Fibroblast of peridontal ligament (primary cell): ENCODE measurements at regions not wholly inside any gene's neighbourhood (a gene's known extent, or its start where the extent isn't known, plus 50 kb on each side); places are given as distances from the start of the nearest gene placed in this dataset.
"Not testable (repeated sequence)": the region's sequence is repeated elsewhere in the genome, so short reads cannot be mapped to it uniquely, and the experiment has no call there.

Experiments used
- DNase-seq: peaks from one replicate; pipeline ENCODE4 v3.0.0-alpha.2; 2010; ENCODE audit errors: extremely low read depth

DNA sequence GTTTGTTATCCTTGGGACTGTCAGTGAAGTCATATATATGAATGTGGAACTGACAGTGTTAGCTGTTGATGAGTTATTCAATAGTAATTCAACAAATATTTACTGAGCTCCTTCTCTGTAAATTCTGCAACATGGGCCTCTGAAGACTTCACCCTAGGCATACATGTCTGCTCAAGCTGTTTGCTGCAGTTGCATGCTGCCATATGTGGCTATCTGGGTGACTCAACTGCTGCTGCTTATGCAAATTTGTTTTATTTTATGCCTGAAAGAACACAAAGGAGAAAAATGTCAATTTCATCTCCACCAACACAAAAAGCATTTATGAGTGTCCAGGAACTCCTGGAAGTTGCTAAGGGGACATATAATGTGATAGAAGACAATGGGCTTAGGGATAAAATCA is 417.6 kb downstream of the AASDHPPT start:
- DNase-seq: peak; percentile 27

DNA sequence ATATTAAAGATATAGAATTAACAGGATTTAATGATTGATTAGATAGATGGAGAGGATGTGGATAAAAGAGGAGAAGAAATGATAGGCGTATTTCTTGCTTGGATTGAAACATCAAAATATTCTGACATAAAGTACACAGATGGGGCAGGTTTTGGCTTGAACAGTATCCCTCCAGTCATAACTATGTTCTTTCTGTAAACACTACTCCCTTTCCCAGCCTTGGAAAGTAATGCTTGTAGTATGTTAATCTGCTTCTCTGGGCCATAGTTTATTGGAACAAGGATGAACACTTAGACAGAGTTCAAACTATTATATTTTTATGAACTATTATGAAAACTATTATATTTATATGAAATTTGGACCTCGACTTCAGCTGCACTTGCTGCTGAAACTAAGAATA is 419.2 kb downstream of the AASDHPPT start:
- peak; percentile 75 for DNase-seq

DNA sequence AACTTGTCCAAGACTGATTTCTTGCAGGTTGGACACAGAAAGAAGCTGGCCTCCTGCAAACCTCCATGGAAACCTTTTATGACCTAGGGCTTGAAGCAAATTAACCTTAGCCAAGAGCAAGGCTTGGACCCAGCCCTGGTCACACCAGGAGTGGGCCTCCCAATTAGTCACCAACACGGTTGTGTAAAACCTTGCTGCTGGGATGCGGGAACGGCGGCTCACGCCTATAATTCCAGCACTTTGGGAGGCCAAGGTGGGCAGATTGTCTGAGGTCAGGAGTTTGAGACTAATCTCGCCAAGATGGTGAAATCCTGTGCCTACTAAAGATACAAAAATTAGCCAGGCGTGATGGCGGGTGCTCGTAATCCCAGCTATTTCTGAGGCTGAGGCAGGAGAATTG is 419.9 kb downstream of the AASDHPPT start:
- no peak for DNase-seq

DNA sequence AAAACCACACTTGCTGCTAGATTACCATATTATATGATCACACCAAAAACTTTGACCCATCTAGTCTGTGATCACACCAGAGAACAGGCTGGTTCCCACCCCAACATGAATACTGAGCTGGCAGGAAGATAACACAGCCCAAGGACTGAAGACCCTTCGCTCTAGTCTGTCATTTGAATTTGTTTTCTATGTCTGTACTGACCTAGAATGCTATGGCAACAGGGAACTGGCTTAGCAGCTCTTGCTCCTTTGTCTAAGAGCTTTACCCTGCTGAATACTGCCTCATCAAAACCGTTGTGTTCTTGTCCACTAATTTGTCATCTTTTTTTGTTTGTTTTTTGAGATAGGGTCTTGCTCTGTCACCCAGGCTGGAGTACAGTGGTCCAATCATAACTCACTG is 420.4 kb downstream of the AASDHPPT start:
- no peak for DNase-seq

DNA sequence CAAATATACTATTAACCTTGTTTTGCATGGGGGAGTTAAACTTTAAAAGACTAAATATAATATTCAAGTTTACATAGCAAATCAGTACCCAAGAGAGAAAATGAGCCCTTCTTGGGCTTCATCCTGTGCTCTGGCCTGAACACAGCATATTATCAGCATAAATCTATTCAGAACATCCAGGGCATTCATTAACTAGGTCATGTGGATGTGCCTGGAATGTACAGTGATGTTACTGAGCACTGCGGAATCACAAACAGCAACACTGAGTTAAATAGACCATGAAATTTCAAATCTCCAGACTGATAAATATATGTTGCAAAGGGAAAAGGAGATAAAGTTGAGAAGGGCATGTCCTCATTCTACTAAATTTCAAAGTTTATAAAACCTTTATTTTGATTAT is 426.4 kb downstream of the AASDHPPT start:
- no peak for DNase-seq

DNA sequence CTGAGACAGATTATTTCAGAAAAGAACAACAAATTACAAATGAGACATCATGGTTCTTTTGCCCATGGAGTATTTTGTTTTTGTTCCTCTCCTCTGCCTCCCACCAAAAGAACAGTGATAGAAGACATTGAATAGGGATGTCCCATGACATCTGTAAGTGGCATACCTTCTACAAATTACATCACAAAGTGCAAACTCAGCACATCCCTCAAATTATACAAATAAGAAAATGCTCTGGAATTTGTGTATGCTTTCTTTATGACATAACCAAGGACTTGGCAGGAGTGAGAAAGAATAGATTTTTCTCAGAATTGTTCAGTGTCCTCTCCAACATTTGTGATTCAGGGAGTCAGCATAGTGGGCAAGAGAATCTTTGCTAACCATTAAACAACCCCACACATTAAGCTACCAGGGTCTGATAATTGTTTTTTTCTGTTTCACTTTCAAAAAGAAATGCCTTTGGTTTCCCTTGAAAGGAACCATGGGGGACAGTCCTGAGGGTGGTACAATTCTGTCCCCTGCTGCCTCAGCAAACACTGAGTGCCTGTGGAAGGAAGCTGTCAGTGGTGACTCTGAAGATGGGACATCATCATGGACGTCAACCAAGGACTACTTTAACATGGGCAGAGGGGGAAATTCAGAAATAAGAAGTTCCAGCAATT is 430.3 kb downstream of the AASDHPPT start:
- peak; percentile 26 for DNase-seq

DNA sequence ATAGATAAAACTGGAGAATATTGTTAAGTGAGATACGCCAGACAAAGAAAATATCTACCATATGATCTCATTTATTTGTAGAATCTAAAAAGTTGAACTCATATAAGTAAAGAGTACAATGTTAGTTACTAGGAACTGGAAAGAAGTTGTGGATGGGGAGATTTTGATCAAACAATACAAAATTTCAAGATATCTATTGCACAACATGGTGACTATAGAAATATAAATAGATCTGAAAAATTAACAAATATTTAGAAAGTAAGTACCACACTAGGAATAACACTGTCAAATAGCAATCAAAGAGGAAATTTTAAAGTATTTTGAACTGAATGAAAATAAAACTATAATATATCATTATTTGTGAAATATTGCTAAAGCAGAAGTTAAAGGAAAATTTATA is 437.2 kb downstream of the AASDHPPT start:
- DNase-seq: no peak

DNA sequence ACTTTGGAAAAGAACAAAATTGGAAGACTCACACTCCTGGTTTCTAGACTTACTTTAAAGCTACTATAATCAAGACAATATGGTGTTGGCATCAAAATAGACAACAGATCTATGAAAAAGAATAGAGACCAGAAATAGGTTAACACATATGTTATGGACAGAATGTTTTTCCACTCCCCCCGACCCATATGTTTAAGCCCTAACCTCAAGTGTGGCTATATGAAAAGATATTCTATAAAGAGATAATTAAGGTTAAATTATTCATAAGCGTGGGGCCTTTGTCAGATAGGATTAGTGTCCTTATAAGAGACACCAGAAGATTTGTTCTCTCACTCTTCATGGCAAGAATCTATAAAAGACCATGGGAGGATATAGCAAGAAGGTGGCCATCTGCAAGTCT is 440.0 kb downstream of the AASDHPPT start:
- no peak for DNase-seq

DNA sequence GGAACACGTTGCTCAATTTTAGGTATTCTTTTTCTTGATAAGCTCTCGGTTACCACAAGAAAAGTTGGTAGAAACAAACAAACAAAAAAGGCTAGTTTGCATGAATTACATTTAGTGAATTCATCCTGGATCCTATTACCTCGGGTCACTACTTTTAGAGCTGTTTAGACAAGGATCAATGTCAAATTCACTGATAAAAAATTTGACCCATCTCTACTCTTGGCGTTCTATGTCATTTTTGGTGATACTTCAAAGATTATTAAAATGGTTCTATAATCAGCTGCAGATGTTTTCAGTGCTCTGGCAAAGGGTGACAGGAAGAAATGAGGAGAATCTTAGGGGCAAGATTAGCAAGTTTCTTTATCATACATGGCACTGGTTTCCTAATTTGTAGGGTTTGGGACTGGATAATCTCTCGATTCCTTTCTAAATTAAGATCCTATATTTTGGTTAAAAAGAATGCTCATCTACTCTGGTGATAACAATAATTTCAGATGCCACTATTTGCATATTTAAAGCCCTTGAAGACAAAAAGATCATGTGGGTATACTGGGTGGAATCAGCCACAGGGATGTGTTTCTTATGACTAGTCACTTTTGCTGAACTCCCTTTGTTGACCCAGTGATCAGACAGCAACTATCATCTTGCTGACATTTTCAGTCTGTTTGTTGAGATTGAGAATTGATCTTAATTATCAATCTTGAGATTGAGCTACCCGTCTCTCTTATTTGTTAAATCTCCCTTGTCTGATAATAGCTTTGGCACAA is 442.9 kb downstream of the AASDHPPT start:
- no peak for DNase-seq

DNA sequence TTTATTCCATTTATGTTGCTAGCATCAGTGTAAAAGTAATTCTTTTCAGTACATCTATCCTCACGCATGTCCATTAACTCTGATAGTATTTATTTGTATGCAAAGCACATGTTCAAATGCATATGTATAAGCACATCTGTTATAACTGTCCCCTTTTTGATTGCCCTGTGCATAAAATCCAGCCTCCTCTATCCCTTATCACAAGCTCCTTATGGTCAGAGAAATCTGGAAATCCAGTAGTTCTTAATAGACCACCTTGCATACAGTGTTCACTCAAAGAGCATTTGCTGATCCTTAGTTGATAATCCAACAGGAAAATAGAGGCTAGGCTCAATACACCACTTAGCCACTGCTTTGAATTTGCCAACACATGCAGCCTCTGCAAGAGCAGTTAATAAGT is 443.5 kb downstream of the AASDHPPT start:
- DNase-seq: no peak

DNA sequence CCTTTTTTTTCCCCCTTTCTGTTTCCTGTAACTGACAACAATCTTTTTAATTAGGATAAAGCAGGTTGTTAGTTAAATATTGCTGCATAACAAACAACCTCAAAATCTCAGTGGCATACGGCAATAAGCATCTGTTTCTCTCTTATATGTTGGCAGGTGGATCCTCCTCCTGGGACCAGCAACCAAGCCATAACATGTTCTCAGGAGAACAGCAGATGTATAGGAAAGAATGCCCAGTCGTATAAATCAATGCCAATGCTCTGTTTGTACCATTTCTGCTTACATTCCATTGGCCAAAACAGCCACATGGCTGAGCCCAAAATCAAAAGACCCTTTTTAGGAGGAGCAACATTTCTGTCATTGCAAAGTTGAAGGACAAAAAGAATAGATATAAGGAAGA is 445.7 kb downstream of the AASDHPPT start:
- DNase-seq: no peak

DNA sequence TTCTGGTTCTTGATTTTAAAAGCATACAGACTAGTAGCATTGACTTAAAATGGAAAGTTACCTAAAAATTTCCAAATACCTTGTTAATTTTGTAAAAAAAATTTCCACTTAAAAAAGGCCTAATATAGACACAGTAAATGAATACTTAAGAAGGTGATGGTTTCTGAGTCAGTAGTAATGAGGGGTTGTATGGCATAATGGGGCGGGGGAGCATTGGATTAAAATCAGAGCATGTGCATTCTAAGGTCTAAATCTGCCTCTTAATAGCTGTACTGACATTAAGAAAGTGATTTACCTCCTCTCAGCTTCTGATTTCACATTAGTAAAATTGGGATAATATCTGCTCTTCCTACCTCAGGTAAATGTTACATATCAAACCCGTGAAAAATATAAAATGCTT is 446.5 kb downstream of the AASDHPPT start:
- DNase-seq: no peak

DNA sequence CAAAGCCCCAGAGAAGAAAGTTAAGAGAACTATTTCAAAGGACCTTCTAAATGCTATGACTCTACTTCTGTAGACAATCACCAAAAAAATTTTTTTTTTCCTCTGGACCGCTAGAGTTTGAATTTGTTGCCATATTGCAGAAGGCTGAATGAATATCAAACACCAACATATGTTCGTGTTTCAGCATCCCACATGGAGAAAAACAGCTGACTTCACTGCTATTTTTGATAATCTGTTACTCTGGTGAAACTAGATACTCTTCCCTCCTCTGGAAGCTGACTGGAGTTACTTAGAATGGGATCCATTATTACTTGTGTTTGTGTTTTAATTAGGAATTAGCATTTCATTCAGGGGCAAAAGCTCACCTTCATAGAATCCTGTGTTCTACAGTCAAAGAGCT is 447.0 kb downstream of the AASDHPPT start:
- peak; percentile 39 for DNase-seq

DNA sequence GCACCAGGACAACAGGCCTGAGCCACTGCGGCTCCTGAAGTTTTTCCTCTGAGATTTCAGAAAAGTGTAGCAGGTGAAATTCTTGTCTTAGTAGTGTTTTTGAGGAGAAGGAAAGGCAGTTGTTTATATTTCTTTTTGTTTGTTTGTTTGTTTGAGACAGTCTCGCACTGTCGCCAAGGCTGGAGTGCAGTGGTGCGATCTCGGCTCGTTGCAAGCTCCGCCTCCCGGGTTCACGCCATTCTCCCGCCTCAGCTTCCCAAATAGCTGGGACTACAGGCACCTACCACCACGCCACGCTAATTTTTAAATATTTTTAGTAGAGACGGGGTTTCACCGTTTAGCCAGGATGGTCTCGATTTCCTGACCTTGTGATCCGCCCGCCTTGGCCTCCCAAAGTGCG is 454.2 kb downstream of the AASDHPPT start:
- not testable (repeated sequence) for DNase-seq

DNA sequence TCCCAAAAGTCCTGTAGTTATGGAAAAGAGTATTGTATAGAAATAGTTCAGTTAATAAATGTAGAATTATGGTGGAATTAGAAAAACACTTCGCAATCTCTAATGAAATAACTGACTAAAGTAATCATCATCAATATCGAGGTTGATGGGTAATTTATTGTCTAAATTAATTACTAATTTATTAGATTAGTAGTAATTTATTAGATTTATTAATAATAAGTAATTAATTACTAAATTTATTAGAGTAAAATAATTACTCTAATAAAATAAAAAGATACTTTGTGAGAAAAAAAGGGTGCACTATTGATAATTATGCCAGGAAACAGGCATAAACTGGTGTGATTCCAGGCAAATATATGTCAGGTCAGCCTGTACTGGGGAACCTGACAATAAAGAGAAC is 455.6 kb downstream of the AASDHPPT start:
- DNase-seq: no peak

DNA sequence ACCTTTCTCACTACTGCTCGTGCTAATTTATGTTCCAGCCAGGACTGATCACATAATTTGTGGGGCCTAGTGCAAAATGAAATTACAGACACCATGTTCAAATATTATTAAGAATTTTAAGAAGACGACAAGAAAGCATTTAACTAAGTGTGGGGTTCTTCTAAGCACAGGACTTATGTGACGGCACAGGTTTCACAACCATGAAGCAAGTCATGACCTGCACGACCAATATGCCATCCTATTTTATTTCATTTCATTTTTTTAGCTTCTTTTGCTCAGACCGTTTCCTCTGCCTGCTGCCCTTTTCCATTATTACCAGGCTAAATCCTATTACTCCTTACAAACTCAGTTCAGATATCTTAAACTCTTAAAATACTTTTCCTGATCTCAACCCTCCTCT is 462.5 kb downstream of the AASDHPPT start:
- DNase-seq: no peak

DNA sequence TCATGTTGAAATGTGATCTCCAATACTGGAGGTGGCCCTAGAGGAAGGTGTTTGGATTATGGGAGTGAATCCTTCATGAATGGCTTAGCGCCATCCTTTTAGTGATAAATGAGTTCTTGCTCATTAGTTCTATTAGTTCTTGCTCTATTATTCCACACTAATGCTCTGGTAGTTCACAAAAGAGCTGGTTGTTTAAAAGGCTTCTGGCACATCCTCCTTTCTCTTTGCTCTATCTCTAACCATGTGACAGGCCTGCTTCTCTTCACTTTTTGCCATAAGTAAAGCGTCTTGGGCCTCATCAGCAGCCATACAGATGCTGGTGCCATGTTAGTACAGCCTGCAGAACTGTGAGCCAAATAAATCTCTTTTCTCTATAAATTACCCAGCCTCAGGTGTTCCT is 469.9 kb downstream of the GUCY1A2 start:
- no peak for DNase-seq

DNA sequence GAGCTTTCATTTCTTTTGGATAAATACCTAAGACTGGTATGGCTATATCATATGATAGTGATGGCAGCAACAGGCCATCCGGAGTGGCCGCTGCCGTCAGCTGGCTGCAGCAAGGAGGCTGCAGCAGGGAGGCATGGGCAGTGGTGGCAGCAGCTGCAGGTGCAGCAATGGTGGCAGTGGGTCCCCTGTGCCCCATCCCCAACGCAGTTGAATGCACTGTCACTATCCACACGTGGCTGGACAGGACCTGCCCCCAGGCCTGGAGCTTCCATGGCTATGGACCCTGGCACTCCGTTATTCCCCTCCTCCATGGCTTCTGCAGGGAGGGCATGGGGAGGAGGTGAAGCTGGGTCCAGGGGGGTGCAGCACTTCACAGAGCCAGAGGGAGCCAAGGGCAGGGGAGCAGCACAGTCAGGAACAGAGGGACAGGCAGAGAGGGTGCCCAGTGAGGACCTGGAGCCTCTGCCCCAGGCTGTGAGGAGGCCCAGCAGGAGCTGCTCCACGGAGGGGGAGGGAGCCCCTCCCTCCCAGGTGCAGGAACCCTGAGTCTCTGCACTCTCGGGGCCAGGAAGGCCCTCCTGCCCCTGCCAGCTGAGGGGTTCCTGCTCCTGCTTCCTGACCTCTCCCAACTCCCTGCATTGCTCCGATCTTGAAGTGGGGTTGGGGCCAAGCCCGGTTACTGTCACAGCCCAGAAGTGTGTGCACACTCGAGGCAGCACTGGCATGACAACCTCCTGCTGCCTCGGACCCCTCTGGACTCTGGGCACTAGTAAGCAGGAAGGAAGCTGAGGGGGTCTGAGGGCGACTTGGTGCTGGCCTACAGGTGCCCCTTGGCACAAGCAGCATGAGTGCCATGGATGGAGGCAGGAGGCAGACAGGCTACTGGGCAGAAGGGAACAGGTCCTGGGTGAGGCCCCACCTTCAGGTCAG is 466.3 kb downstream of the GUCY1A2 start:
- DNase-seq: no peak

DNA sequence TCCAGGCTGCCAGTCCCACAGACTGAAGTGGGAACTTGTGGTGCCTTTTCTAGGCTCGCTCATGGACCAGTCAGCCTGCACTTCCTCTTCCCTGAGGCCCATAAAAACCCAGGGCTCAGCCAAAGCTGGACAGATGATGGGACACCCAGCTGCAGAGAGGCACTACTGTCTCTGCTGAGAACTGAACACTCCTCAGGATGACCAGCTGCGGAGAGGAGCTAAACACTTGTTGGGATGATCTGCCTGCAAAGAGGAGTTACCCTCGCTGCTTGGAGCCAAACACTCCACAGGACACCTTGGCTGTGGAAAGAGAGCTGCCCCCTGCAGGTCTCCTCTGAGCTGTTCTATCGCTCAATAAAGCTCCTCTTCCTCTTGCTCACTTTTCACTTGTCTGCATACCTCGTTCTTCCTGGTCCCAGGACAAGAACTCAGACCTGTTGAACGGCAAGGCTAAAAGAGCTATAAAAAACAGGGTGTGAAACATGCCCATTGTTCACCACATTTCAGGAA is 465.5 kb downstream of the GUCY1A2 start:
- no peak for DNase-seq

DNA sequence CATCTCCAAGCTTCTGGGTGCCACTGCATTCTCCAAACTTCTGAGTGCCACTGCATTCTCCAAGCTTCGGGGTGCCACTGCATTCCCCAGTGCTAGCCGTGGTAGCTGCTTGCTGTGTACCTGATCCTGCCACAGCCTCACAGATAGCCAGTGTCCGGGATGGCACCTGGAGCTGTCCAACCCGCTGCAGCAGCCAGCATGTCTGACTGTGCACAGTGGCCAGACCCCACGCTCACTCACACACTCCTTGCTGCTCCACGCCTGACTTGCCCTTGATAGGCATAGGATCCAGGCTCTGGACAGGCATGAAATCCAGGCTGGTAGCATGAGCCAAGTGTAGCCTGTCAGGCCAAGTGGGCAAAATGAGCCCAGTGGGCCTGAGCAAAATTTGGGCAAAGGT is 465.0 kb downstream of the GUCY1A2 start:
- DNase-seq: no peak

DNA sequence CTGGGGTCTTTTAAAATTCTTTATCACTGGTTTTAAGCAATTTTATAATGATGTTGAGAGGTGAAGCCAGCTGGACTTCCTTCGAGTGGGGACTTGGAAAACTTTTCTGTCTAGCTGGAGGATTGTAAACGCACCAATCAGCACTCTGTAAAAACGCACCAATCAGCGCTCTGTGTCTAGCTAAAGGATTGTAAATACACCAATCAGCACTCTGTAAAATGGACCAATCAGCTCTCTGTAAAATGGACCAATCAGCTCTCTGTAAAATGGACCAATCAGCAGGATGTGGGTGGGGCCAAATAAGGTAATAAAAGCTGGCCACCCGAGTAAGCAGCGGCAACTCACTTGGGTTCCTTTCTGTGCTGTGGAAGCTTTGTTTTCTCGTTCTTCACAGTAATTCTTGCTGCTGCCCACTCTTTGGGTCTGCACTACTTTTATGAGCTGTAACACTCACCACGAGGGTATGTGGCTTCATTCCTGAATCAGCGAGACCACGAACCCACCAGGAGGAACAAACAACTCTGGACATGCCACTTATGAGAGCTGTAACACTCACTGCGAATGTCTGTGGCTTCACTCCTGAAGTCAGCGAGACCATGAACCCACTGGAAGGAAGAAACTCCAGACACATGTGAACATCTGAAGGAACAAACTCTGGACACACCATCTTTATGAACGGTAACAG is 462.6 kb downstream of the GUCY1A2 start:
- DNase-seq: not testable (repeated sequence)

DNA sequence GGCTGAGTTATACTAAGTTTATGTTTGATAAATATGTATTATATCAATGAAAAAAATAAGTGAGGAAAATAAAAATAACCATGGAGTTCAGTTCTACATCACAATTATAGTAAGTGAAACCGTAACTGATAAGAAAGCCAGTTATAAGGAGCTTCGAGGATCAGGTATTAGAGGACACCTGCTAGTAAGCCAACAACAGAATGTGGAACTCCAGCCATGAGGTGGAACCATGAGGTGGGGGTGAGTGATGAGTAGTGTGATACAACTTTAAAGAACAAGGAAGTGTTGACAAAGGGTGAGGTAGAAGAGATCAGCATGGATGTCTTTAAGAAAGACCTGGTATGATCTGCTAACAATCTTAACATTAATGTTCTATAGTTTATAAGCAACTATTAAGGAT is 452.9 kb downstream of the GUCY1A2 start:
- DNase-seq: no peak
